Thyroid gland (tissue), 4 donors: ENCODE measurements at regions not wholly inside any gene's neighbourhood (a gene's known extent, or its start where the extent isn't known, plus 50 kb on each side); places are given as distances from the start of the nearest gene placed in this dataset.

Source experiments
- DNase-seq, 2 donors: peaks; one replicate each; pipeline ENCODE4 v3.0.0-alpha.2; 2019
- H3K27ac ChIP-seq, 3 donors: fragments of 200-600 bp; sonication (generic); 1 replicate in 2 of 3; 2 replicates in 1 of 3; pipeline ENCODE4 v1.5.1; 2016 to 2019; ENCODE audit warnings: mild to moderate bottlenecking in 1 of 3, moderate library complexity in 1 of 3
- H3K27me3 ChIP-seq: fragments of 200-600 bp; sonication (generic); one replicate; pipeline ENCODE4 v1.5.1; 2019
- H3K36me3 ChIP-seq, 2 donors: fragments of 200-600 bp; sonication (generic); one replicate each; pipeline ENCODE4 v1.5.1; 2016 to 2019
- H3K4me1 ChIP-seq, 2 donors: fragments of 200-600 bp; sonication (generic); one replicate each; pipeline ENCODE4 v1.5.1; 2017 to 2019
- H3K4me3 ChIP-seq, 3 donors: fragments of 200-600 bp; sonication (generic); replicated peaks in 1 of 3; 1 replicate in 2 of 3; 2 replicates in 1 of 3; pipeline ENCODE4 v1.5.1; 2016; ENCODE audit warnings: mild to moderate bottlenecking in 1 of 3
- H3K9me3 ChIP-seq: fragments of 200-600 bp; sonication (generic); one replicate; pipeline ENCODE4 v1.5.1; 2017
- POLR2A ChIP-seq, 2 donors: fragments of 450-650 bp; IDR thresholded peaks; one replicate each; pipeline ENCODE4 v1.6.1; 2017; ENCODE audit warnings: antibody characterized with exemption in 2 of 2, mild to moderate bottlenecking in 2 of 2, moderate library complexity in 1 of 2
- WGBS, 2 donors: methylation state at CpG; one replicate each; pipeline ENCODE4 v1.1.5; 2017; 5-methylcytosine and 5-hydroxymethylcytosine counted together
- intact Hi-C: fragments of 100-400 bp; cut with DNase I; formaldehyde crosslinking; loops from one replicate; pipeline ENCODE4 v1.15.1; 2023
- TF ChIP-seq, protein P1 (sequence below), 6 experiments: fragments of 200-600 bp in 3 of 6; fragments of 450-650 bp in 3 of 6; sonication (generic) in 3 of 6; IDR thresholded peaks; one replicate each; pipeline ENCODE4 v1.5.1; 2016 to 2019; ENCODE audit warnings: antibody characterized with exemption in 6 of 6, mild to moderate bottlenecking in 2 of 6, inconsistent platforms in 1 of 6, moderate library complexity in 1 of 6

DNA sequence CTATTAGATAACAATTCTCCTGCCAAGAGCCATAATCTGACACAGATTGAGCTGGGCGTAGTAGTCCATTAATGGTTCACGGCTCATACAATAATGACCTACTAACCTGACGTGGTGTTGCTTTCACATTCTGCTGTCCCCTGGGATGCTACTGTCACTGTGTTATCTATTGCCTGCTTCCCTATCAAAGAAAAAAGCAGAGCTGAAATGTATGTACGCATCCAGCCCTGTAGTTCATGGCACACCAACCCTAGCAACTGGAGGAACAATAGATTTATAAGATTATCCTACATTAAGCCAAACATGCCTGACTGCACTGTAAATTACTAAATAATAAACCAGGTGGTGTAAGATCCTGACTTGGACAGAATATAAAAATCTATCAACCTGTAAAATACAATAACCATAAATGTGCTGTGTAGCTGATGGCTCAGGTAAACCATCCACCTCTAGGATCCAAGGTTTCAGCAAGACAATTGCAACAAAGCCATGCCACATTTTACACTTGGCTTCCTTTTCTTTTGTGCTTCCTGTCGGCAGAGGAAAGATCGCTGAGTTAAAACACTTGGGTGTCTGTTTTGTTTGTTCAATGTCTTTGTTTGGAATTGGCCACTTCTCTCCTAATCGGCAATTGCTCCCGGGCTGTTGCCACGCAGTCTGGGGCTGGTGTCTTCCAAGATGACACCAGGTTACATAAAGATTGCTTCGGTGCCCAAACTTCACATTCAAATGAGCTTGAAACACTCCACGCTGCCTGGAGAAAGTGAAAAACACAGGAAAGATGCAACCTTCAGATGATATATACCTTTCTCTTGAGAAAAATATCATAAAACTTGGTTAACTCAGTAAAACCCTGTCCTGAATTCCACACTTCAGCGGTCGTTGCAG lies 143.9 kb upstream of the MGMT start:
- no peaks in the 10 kb centered on the region for H3K36me3 ChIP-seq
- H3K4me1 ChIP-seq, result no peaks in the 10 kb centered on the region
- DNase-seq, result no peak
- H3K27me3 ChIP-seq, result no peaks in the 10 kb centered on the region
- no peak overlapping the region for H3K4me3 ChIP-seq
- intact Hi-C loops, result no loop called here
- TF ChIP-seq, protein P1, sequence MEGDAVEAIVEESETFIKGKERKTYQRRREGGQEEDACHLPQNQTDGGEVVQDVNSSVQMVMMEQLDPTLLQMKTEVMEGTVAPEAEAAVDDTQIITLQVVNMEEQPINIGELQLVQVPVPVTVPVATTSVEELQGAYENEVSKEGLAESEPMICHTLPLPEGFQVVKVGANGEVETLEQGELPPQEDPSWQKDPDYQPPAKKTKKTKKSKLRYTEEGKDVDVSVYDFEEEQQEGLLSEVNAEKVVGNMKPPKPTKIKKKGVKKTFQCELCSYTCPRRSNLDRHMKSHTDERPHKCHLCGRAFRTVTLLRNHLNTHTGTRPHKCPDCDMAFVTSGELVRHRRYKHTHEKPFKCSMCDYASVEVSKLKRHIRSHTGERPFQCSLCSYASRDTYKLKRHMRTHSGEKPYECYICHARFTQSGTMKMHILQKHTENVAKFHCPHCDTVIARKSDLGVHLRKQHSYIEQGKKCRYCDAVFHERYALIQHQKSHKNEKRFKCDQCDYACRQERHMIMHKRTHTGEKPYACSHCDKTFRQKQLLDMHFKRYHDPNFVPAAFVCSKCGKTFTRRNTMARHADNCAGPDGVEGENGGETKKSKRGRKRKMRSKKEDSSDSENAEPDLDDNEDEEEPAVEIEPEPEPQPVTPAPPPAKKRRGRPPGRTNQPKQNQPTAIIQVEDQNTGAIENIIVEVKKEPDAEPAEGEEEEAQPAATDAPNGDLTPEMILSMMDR (IDR thresholded peaks at IDR 0.05), result no peak
- TF ChIP-seq POLR2A (IDR thresholded peaks at IDR 0.05), result no peak
- H3K27ac ChIP-seq, result no peak overlapping the region
- H3K9me3 ChIP-seq, result no peaks in the 10 kb centered on the region
- WGBS, 2 donors, result 43 to 49% methylated on average over 13 of the region's 13 CpGs

DNA sequence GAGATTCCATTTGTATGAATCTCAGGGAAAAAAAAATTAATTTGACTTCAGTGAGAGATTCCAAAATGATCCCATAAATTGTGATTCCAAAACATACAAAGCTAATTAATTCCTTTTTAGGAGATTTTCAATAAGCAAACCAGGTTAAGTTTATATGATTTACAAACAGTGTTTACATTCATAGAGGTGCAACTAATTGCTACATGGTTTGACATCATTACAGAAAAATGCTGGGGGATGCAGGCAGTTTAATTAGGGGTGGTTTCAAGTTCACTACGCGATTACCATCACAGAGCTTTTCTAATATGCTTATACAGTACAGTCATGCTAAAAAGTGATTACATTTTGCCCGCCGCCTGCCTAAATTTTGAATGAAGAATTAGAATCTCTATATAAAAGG lies 143.2 kb upstream of the MGMT start:
- Histone ChIP-seq H3K36me3 (no peaks in the 10 kb centered on the region), H3K9me3 (no peaks in the 10 kb centered on the region), H3K4me3 (no peak overlapping the region), H3K4me1 (no peaks in the 10 kb centered on the region), H3K27ac (no peak overlapping the region), H3K27me3 (no peaks in the 10 kb centered on the region)
- intact Hi-C loops, result no loop called here
- no peak for DNase-seq
- TF ChIP-seq, protein P1 (IDR thresholded peaks at IDR 0.05), result no peak
- no peak for TF ChIP-seq POLR2A (IDR thresholded peaks at IDR 0.05)
- 90 to 91% methylated on average over 4 of the region's 4 CpGs for WGBS, 2 donors

DNA sequence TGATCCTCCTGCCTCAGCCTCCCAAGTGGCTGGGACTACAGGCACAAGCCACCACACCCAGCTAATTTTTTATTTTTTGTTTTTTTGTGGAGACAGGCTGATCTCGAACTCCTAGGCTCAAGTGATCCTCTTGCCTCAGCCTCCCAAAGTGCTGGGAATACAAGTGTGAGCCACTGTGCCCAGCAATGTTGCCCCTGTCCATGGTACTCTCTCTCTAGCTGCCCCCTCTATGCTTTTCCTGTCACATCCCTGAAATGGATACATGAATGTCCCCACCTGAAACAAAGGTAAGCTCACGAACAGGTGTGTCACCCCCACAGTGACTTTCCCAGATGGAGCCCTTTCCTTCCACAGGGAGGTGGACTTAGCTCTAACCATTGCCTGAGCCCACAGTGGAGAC lies 141.1 kb upstream of the MGMT start:
- no peaks in the 10 kb centered on the region for H3K9me3 ChIP-seq
- H3K4me3 ChIP-seq, result no peak overlapping the region
- intact Hi-C loops, result no loop called here
- H3K27ac ChIP-seq, result no peak overlapping the region
- no peak for TF ChIP-seq POLR2A (IDR thresholded peaks at IDR 0.05)
- TF ChIP-seq, protein P1 (IDR thresholded peaks at IDR 0.05), result no peak
- no peaks in the 10 kb centered on the region for H3K36me3 ChIP-seq
- DNase-seq, result no peak
- WGBS, 2 donors, result 88 to 97% methylated on average over 2 of the region's 2 CpGs
- no peaks in the 10 kb centered on the region for H3K4me1 ChIP-seq
- no peaks in the 10 kb centered on the region for H3K27me3 ChIP-seq

DNA sequence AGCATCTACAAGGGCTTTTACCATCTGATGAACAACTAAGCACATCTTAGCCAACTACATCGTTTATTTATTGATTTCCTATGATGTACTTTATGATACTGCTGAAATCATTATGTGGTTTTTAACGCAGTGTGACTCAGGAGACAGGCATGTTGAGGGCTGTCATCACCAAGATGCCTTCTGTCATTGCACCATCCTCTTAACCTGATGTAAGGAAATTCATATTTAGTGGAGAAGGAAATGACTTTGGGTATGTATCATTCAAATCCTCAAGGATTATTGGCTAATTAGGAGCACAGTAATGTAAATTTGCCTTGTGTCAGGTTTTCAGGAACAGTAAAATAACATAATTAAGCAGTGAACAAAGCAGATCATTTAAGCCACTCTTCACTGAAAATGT lies 138.5 kb upstream of the MGMT start:
- Histone ChIP-seq H3K27ac (no peak overlapping the region), H3K4me3 (no peak overlapping the region), H3K36me3 (no peaks in the 10 kb centered on the region), H3K27me3 (no peaks in the 10 kb centered on the region), H3K9me3 (no peaks in the 10 kb centered on the region), H3K4me1 (no peaks in the 10 kb centered on the region)
- TF ChIP-seq, protein P1 (IDR thresholded peaks at IDR 0.05), result no peak
- TF ChIP-seq POLR2A (IDR thresholded peaks at IDR 0.05), result no peak
- intact Hi-C loops, result no loop called here
- no peak for DNase-seq
- 81 to 83% methylated on average over 2 of the region's 2 CpGs for whole genome bisulfite sequencing, 2 donors

DNA sequence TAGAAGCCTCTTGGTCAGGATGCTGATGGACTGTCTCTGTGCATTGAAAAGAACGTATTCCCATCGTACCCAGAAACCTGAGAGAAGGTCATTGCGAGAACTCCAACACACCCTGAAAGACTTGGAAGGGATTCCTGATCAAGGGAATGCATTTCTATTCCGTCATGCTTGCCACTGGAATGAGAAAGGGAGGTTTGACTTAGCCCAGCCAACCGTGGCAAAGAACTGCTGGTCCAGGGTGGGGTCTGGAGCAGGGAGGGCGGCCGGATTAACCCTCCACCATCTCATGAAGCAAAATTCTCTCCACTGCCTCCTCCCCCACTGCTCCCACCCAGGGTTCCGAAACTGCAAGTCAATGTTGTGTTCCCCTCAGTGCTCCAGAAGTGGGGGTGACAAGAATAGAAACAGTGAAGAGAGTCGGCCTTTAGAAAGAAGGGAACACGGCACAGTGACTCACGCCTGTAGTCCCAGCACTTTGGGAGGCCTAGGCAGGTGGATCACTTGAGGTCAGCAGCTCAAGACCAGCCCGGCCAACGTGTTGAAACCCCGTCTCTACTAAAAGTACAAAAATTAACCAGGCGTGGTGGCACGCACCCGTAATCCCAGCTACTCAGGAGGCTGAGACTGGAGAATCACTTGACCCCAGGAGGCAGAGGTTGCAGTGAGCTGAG lies 137.5 kb upstream of the MGMT start:
- Histone ChIP-seq H3K9me3 (no peaks in the 10 kb centered on the region), H3K27ac (no peak overlapping the region), H3K4me1 (no peaks in the 10 kb centered on the region), H3K4me3 (no peak overlapping the region), H3K36me3 (no peaks in the 10 kb centered on the region), H3K27me3 (no peaks in the 10 kb centered on the region)
- 52 to 54% methylated on average over 17 of the region's 17 CpGs for WGBS, 2 donors
- intact Hi-C loops, result no loop called here
- no peak for DNase-seq
- TF ChIP-seq POLR2A (IDR thresholded peaks at IDR 0.05), result no peak
- TF ChIP-seq, protein P1 (IDR thresholded peaks at IDR 0.05), result no peak
